Erythroblast (primary cell): ENCODE measurements at regions not wholly inside any gene's neighbourhood (a gene's known extent, or its start where the extent isn't known, plus 50 kb on each side); places are given as distances from the start of the nearest gene placed in this dataset.
"Not testable (repeated sequence)": the region's sequence is repeated elsewhere in the genome, so short reads cannot be mapped to it uniquely, and the experiment has no call there.

ENCODE experiments used
- DNase-seq, 2 experiments: peaks; one replicate each; lab custom pipeline; 2025; lab: John Stamatoyannopoulos, UW
- GATA1 ChIP-seq: IDR thresholded peaks from 2 replicates; pipeline ENCODE4 v1.6.1; 2011; ENCODE audit warnings: low read depth, mild to moderate bottlenecking, control low read depth, low read length, moderate library complexity
- POLR2A ChIP-seq: IDR thresholded peaks from 2 replicates; pipeline ENCODE4 v1.6.1; 2011; ENCODE audit warnings: mild to moderate bottlenecking, low read length

DNA sequence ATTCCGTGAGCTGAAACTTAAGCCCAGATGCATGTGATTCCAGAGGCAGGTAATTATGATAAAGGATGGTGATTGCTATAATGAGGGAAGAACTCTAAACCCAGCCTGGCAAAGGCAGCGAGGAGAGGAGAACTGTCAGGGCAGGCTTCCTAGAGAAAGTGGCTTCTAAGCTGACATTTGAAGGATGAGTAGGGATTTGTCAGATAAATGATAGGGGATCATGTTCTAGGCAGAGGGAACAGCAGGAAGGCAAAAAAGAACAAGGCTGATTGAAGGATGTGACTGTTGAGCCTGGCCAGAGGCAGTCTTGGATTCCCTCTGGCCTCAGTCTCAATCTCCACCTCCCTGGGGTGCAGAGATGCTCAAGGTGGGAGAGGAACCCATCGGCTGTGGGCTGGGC, 146.4 kb upstream of the POU3F1 start:
- TF ChIP-seq GATA1 (no peak), POLR2A (no peak)
- DNase-seq = no peak

DNA sequence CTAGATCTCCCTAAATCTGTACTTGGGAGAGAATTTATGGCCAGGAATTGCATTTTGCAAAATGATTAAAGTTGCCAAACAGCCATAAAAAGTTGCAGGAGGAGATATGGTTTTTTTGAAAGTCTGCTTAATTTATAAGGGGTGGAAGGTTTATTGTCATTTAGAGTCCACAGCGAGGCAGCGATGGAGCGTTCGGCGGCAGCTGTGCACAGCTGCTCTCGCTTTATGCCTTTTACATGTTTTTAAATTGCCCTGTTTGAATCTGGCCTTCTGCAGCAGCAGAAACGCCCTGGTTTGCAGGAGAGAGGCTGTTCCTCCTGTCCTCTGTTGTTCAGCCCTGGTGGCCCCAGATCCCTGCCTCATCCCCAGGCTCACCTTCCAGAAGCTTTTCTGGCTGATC, 144.9 kb upstream of the POU3F1 start:
- DNase-seq = no peak
- TF ChIP-seq GATA1 = no peak

DNA sequence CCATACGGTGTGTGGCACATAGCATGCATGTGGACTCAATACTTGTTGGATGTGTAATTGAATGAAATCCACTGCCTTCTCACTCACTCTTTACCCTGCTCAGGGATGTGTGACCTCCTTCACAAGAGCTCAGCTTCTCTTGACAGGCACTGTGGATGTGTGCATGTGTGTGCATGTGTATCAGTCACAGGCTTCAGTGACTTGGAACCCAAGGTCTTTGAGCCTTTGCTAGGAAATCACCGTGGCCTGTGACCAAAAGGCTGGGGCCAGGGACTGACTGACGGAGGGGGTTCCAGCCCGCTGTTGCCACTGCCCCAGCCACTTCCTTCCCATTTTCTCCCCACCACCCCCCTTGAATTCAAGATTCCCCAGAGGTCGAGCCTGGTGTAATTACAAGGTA, 144.4 kb upstream of the POU3F1 start:
- TF ChIP-seq POLR2A = no peak
- TF ChIP-seq GATA1 = no peak
- no peak for DNase-seq

DNA sequence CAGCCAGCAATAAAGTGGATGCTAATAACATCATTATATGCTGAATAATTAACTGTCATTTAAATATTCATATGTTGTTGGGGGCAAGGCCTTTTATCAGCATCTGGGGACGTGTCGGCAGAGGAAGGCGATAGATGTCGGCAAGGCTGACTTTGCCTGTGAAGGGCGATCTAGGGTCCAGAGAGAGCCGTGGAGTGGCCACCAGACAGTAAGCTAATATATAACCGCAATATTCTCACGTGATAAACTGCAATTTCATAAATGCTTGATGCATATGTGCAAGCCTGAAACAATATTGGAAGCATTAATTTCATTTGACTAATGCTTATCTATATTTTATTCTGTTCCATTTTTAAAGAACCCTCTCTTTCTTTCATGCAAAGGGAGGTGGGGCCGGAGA, 141.0 kb upstream of the POU3F1 start:
- no peak for DNase-seq

DNA sequence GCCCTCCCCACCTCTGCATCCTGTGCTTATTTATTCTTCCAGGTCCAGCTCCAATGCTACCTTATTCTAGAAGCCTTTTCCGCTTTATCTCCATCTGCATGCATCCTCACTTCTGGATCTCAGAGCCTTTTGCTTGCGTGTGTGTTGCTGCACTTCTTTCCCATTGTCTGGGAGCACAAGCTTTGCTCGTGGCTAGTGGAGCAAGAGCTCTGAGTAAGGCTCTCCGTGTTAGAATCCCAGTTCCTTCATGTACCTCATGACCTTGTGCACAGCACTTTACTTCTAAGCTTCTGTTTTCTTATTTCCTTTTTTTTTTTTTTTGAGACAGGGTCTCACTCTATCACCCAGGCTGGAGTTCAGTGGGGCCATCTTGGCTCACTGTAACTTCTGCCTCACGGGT, 140.0 kb upstream of the POU3F1 start:
- no peak for DNase-seq
- TF ChIP-seq POLR2A (no peak), GATA1 (no peak)

More for the DNA sequence above, 141.0 kb upstream of the POU3F1 start:
- TF ChIP-seq GATA1 (no peak), POLR2A (no peak)

DNA sequence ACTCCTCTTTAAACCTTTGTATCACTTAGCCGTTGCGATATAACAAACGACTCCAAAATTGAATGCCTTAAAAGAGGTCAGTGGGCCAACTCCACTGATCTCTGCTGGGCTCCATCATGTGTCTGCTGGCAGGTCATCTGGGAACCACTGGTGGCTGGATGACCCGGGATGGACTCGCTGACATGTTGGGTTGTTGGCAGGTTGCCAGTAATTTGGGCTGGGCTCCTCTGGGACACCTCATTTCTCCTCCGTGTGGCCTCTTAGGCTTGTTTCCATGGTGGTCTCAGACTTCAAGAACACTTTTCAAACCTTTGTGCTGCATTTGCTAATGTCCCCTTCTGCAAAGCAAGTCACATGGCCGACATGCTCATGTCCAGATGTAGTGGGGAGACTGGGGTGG, 139.3 kb upstream of the POU3F1 start:
- no peak for DNase-seq
- TF ChIP-seq POLR2A = no peak
- no peak for TF ChIP-seq GATA1

DNA sequence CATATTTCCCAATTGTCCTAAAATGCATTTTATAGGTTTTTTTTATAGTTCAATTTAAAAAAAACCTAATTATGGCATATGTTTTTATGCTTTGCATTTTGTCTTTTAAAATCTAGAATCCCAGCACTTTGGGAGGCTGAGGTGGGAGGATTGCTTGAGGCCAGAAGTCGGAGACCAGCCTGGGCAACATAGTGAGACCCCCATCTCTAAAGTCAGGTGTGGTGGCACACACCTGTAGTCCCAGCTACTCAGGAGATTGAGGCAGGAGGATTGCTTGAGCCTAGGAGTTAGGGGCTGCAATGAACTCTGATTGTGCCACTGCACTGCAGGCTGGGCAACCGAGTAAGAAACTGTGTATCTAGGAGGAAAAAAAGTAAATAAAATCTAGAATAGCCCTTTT, 137.2 kb upstream of the POU3F1 start:
- TF ChIP-seq POLR2A (no peak), GATA1 (no peak)
- no peak for DNase-seq

DNA sequence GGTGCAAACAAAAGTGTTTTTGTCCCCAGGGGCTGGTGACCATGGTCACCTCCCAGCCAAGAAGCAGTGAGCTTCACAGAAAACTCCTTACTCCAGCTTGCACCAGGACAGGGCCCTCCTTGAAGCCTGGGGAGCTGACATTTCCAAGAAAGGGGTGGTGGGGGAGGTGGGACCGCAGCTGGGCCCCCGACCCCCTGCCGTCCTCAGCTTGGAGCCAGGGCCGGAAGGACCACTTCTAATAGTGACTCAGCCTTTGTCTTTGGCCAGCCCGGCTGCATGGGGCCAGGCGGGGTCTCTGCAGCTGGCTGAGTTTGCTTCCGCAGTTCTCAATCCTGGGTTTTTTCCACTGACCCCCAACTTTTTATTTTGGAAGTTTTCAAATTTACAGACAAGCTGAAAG, 136.5 kb upstream of the POU3F1 start:
- DNase-seq = no peak
- no peak for TF ChIP-seq POLR2A
- no peak for TF ChIP-seq GATA1

DNA sequence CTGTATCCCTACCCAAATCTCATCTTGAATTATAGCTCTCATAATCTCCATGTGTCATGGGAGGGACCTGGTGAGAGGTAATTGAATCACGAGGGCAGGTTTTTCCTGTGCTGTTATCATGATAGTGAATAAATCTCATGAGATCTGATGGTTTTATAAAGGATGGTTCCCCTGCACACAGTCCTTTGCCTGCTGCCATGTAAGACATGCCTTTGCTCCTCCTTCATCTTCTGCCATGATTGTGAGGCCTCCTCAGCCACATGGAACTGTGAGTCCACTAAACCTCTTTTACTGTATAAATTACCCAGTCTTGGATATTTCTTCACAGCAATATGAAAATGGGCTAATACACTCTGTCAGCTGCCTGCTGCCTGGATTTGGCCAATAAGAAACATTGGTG, 133.8 kb upstream of the POU3F1 start:
- not testable (repeated sequence) for DNase-seq

DNA sequence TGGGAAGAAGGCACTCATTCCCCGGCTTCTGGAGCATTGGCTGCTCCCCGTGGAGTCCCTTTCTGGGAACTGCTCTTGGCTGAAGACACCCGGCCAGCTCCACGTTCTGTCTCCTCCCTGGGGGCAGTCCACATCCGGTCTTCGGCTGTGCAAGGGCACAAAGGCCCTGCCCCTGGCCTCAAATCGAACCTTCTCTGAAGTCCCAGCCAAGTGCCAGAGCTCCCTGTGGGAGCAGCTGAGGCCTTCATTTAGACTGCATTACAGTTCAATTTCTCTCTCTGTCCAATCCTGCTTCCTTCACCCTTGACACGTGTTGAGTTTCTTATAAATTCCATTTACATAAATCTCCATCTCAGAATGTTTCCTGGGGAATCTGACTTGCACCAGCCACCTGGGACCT, 132.9 kb upstream of the POU3F1 start:
- DNase-seq = no peak
- no peak for TF ChIP-seq POLR2A
- no peak for TF ChIP-seq GATA1

DNA sequence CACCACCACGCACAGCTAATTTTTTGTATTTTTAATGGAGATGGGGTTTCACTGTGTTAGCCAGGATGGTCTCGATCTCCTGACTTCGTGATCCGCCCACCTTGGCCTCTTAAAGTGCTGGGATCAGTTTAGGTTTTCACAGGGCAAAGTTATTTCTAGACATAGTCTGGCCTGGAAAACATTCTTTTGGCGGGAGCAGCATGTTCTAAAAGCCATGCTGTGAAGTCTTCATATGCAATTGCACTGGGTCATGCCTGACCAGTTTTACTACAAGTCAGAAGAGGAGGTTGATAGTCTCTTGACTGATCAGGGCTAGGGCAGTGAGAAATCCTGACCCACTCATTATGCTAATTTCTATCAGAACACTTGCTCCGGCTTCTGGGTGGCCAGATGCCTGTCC, 131.6 kb upstream of the POU3F1 start:
- no peak for DNase-seq
- TF ChIP-seq POLR2A (no peak), GATA1 (no peak)

DNA sequence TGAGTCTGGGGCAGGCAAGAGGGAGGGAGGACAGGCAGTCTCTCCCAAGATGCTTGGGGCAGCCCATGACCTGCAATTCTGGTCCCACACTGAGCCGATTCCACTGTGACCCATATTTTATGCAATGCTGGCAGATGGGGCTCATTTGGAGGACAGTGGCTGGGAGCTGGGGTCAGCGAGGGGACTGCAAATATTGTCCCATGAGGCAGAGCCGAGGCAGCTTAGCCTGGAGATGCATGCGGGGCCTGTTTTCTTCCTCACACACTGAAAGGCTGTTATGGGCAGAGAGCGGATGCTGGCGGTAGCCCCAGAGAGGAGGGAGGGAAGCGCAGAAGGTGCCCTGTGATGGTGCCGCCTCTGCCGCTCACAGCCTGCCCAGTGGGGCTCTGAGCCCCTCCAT, 128.5 kb upstream of the POU3F1 start:
- DNase-seq = no peak
- TF ChIP-seq POLR2A (no peak), GATA1 (no peak)

DNA sequence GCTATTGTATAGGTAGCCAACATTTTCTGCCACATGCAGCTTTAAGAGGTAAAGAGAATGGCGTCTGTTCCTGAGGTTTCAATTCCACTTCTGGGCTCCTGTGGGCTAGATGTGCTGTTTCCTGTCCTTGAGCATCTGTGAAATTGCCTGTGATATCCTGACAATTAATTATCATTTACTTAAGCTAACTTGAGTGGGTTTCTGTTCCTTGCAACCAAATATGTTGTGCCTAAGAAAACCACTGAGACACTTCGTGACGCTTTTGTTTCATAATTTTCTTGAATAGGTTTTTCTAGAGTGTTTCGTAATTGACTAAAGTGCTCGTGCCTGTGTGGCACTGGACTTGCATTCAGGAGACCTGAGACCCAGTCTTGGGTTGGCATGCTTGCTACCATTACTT, 127.3 kb upstream of the POU3F1 start:
- TF ChIP-seq GATA1 = no peak
- DNase-seq = no peak

DNA sequence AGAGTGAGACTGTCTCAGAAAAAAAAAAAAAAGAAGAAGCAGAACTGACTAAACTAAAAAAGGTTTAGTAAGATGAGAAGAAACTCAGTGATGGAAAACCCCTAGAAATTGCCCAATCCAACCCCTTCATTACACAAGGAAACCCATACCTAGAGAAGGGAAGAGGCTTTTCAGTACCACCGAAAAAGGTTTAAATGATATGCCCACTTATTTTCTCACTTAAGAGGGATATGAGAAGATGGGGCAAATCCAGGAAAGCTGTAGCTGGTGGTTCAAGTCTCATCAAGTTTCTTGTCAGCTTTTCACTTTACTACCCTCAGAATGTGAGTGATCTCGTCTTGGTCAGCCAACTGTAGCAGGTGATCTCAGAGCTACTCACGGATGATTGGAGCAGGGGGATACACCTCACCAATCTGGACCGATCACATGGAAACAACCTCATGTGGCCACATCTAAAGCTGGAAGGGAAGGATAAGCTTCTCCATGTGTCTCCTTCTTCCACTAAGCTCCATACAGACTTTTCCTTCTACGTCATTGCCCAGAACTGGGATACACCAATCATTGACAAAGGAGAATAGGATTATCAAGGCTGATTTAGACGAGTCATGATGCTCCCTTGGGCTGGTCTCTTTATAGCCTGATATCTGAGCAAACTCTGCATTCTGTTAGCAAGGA, 126.7 kb upstream of the POU3F1 start:
- TF ChIP-seq POLR2A (no peak), GATA1 (no peak)
- no peak for DNase-seq

DNA sequence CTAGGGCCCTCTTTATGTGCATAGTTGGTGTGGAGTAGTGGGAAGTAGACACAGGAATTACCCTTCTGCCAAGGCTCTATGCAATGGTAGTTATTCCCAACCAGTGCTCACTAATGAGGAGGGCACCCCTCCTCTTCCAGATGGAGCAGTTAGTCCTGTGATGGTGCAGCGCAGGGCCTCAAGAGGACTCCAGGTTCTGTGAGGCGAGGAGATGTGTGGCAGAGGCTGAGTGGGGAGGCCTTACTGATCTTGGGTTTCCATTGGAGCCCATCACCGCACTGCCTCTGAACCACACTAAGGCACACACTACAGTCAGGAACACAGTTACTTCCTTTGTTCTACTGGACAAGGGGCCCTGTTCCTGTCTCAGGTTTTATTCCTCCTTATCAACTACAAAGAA, 122.5 kb upstream of the POU3F1 start:
- no peak for DNase-seq
- TF ChIP-seq GATA1 (no peak), POLR2A (no peak)
